Colonic mucosa (tissue), 4 donors: ENCODE measurements at regions not wholly inside any gene's neighbourhood (a gene's known extent, or its start where the extent isn't known, plus 50 kb on each side); places are given as distances from the start of the nearest gene placed in this dataset.

Source experiments
- DNase-seq: peaks from one replicate; pipeline ENCODE4 v3.0.0-alpha.2; 2020
- H3K27ac ChIP-seq: fragments of 200-600 bp; one replicate; pipeline ENCODE4 v1.8.0; 2021
- H3K27me3 ChIP-seq: fragments of 200-600 bp; one replicate; pipeline ENCODE4 v1.8.0; 2021
- H3K36me3 ChIP-seq: fragments of 200-600 bp; one replicate; pipeline ENCODE4 v1.8.0; 2021
- H3K4me1 ChIP-seq: fragments of 200-600 bp; one replicate; pipeline ENCODE4 v1.8.0; 2021; ENCODE audit warnings: mild to moderate bottlenecking
- H3K4me3 ChIP-seq: fragments of 200-600 bp; one replicate; pipeline ENCODE4 v1.8.0; 2021
- H3K9ac ChIP-seq, 2 donors: one replicate each; pipeline ENCODE4 v1.7.0; 2013; ENCODE audit warnings: control low read depth in 2 of 2, low read depth in 2 of 2, low read length in 2 of 2
- H3K9me3 ChIP-seq: fragments of 200-600 bp; one replicate; pipeline ENCODE4 v1.8.0; 2021
- CTCF ChIP-seq: fragments of 200-600 bp; IDR thresholded peaks from one replicate; pipeline ENCODE4 v1.8.0; 2022; ENCODE audit warnings: antibody characterized with exemption, mild to moderate bottlenecking
- intact Hi-C: fragments of 100-400 bp; cut with DNase I; formaldehyde crosslinking; loops from one replicate; pipeline ENCODE4 v1.14.1; 2022
- donor health status: healthy.
- donor health status: DM: no; HTN: no; CAD: no.
- donor health status: DM: no; HTN: no; CAD: no.

- Histone ChIP-seq H3K4me3 (no peak overlapping the region), H3K27ac (no peak overlapping the region), H3K4me1 (no peaks in the 10 kb centered on the region), H3K9ac (no peak overlapping the region), H3K27me3 (no peaks in the 10 kb centered on the region), H3K36me3 (no peaks in the 10 kb centered on the region), H3K9me3 (no peaks in the 10 kb centered on the region)
- intact Hi-C loops: no loop called here
- no peak for DNase-seq
- TF ChIP-seq CTCF: no peak
Measured at GRCh38 chr4:127574643-127575042, 58.1 kb upstream of the INTU start.

- intact Hi-C loops: no loop called here
- TF ChIP-seq CTCF: no peak
- Histone ChIP-seq H3K36me3 (no peaks in the 10 kb centered on the region), H3K9ac (no peak overlapping the region), H3K9me3 (no peaks in the 10 kb centered on the region), H3K27me3 (no peaks in the 10 kb centered on the region), H3K4me1 (no peaks in the 10 kb centered on the region), H3K27ac (no peak overlapping the region), H3K4me3 (no peak overlapping the region)
- no peak for DNase-seq
Measured at GRCh38 chr4:127575888-127576287, 56.9 kb upstream of the INTU start.

GRCh38 chr4:127578491-127578890, 54.3 kb upstream of the INTU start:
- Histone ChIP-seq H3K36me3 (no peaks in the 10 kb centered on the region), H3K27ac (no peak overlapping the region), H3K9me3 (no peaks in the 10 kb centered on the region), H3K4me3 (no peak overlapping the region), H3K27me3 (no peaks in the 10 kb centered on the region), H3K9ac (no peak overlapping the region), H3K4me1 (no peaks in the 10 kb centered on the region)
- DNase-seq: no peak
- intact Hi-C loops: no loop called here
- no peak for TF ChIP-seq CTCF

- DNase-seq: no peak
- intact Hi-C loops: no loop called here
- H3K27me3 ChIP-seq: no peaks in the 10 kb centered on the region
Measured at GRCh38 chr4:127578967-127579366, 53.8 kb upstream of the INTU start.

GRCh38 chr4:127579821-127580220, 52.9 kb upstream of the INTU start:
- Histone ChIP-seq H3K27ac (no peak overlapping the region), H3K4me1 (no peaks in the 10 kb centered on the region), H3K9me3 (no peaks in the 10 kb centered on the region), H3K27me3 (no peaks in the 10 kb centered on the region), H3K9ac (no peak overlapping the region), H3K4me3 (no peak overlapping the region), H3K36me3 (no peaks in the 10 kb centered on the region)
- DNase-seq: no peak
- TF ChIP-seq CTCF: no peak
- intact Hi-C loops: no loop called here

More at GRCh38 chr4:127578967-127579366, 53.8 kb upstream of the INTU start:
- no peaks in the 10 kb centered on the region for H3K36me3 ChIP-seq
- no peaks in the 10 kb centered on the region for H3K9me3 ChIP-seq
- no peak overlapping the region for H3K9ac ChIP-seq
- no peak overlapping the region for H3K4me3 ChIP-seq
- H3K4me1 ChIP-seq: no peaks in the 10 kb centered on the region
- TF ChIP-seq CTCF: no peak
- H3K27ac ChIP-seq: no peak overlapping the region

- Histone ChIP-seq H3K4me3 (no peak overlapping the region), H3K9me3 (no peaks in the 10 kb centered on the region), H3K27ac (no peak overlapping the region), H3K9ac (no peak overlapping the region), H3K36me3 (no peaks in the 10 kb centered on the region), H3K4me1 (no peaks in the 10 kb centered on the region), H3K27me3 (no peaks in the 10 kb centered on the region)
- intact Hi-C loops: no loop called here
- no peak for TF ChIP-seq CTCF
- no peak for DNase-seq
Measured at GRCh38 chr4:127580300-127580699, 52.5 kb upstream of the INTU start.
